ENCODE measurements at regions not wholly inside any gene's neighbourhood (a gene's known extent, or its start where the extent isn't known, plus 50 kb on each side); places are given as distances from the start of the nearest gene placed in this dataset.

- Histone ChIP-seq H3K9ac (no peak overlapping the region), H3K9me2 (ENCODE audit: insufficient read depth) (no peaks in the 10 kb centered on the region), H3F3A (ENCODE audit: insufficient read depth) (peaks cover 25% of the 10 kb centered on the region), H3K4me1 (ENCODE audit: insufficient read depth) (peaks cover 24% of the 10 kb centered on the region), H3K9me3 (ENCODE audit: low read depth) (no peaks in the 10 kb centered on the region), H4K20me1 (ENCODE audit: insufficient read depth) (no peaks in the 10 kb centered on the region), H2AFZ (no peak overlapping the region), H3K36me3 (ENCODE audit: low read depth) (no peaks in the 10 kb centered on the region), H3K27me3 (replicated peaks; ENCODE audit: insufficient read depth) (no peaks in the 10 kb centered on the region), H3K27ac (no peak overlapping the region), H3K4me3 (no peak overlapping the region), H3K79me2 (ENCODE audit: insufficient read depth) (no peaks in the 10 kb centered on the region), H3K4me2 (ENCODE audit: unreplicated experiment) (no peak overlapping the region)
- in situ Hi-C loops (cut with MboI): no loop called here
- no peak for DNase-seq
- 96% methylated on average over 3 of the region's 3 CpGs for whole genome bisulfite sequencing, 2 experiments (ENCODE audit: low coverage in 1 of 2, low lambda C conversion rate in 2 of 2, missing lambda C conversion rate in 2 of 2)
- TF ChIP-seq EZH2phosphoT487 (IDR thresholded peaks at IDR 0.05; ENCODE audit: insufficient read depth, low read depth): no peak
- TF ChIP-seq EZH2 (IDR thresholded peaks at IDR 0.05; ENCODE audit: insufficient read depth, poor library complexity, severe bottlenecking): no peak
Measured at GRCh38 chr3:169029674-169030285, 633.7 kb downstream of the MECOM start.

GRCh38 chr3:169028716-169029115, 634.8 kb downstream of the MECOM start:
- Histone ChIP-seq H3K9ac (no peak overlapping the region), H3K27ac (no peak overlapping the region), H4K20me1 (ENCODE audit: insufficient read depth) (no peaks in the 10 kb centered on the region), H3K4me3 (no peak overlapping the region), H3K4me1 (ENCODE audit: insufficient read depth) (peaks cover 14% of the 10 kb centered on the region), H3K27me3 (replicated peaks; ENCODE audit: insufficient read depth) (no peaks in the 10 kb centered on the region), H3K9me2 (ENCODE audit: insufficient read depth) (no peaks in the 10 kb centered on the region), H2AFZ (no peak overlapping the region), H3K79me2 (ENCODE audit: insufficient read depth) (no peaks in the 10 kb centered on the region), H3K9me3 (ENCODE audit: low read depth) (no peaks in the 10 kb centered on the region), H3K4me2 (ENCODE audit: unreplicated experiment) (no peak overlapping the region), H3K36me3 (ENCODE audit: low read depth) (no peaks in the 10 kb centered on the region), H3F3A (ENCODE audit: insufficient read depth) (peaks cover 20% of the 10 kb centered on the region)
- WGBS, 2 experiments (ENCODE audit: low coverage in 1 of 2, low lambda C conversion rate in 2 of 2, missing lambda C conversion rate in 2 of 2): 86 to 95% methylated on average over 5 of the region's 5 CpGs
- DNase-seq: no peak
- TF ChIP-seq EZH2 (IDR thresholded peaks at IDR 0.05; ENCODE audit: insufficient read depth, poor library complexity, severe bottlenecking): no peak
- TF ChIP-seq EZH2phosphoT487 (IDR thresholded peaks at IDR 0.05; ENCODE audit: insufficient read depth, low read depth): no peak
- in situ Hi-C loops (cut with MboI): no loop called here

- peaks cover 14% of the 10 kb centered on the region for H3K4me1 ChIP-seq (ENCODE audit: insufficient read depth)
- H2AFZ ChIP-seq: no peak overlapping the region
- WGBS, 2 experiments (ENCODE audit: low coverage in 1 of 2, low lambda C conversion rate in 2 of 2, missing lambda C conversion rate in 2 of 2): 1% methylated on average over 5 of the region's 5 CpGs
- in situ Hi-C loops (cut with MboI): no loop called here
- peak overlapping the region; percentile 77 for H3K4me2 ChIP-seq (ENCODE audit: unreplicated experiment)
- no peaks in the 10 kb centered on the region for H3K9me3 ChIP-seq (ENCODE audit: low read depth)
- H4K20me1 ChIP-seq (ENCODE audit: insufficient read depth): no peaks in the 10 kb centered on the region
- no peaks in the 10 kb centered on the region for H3K36me3 ChIP-seq (ENCODE audit: low read depth)
- no peaks in the 10 kb centered on the region for H3K27me3 ChIP-seq (replicated peaks; ENCODE audit: insufficient read depth)
- no peaks in the 10 kb centered on the region for H3K79me2 ChIP-seq (ENCODE audit: insufficient read depth)
- peaks cover 20% of the 10 kb centered on the region for H3F3A ChIP-seq (ENCODE audit: insufficient read depth)
- DNase-seq: peak; percentile 91
- H3K27ac ChIP-seq: peak overlapping the region; percentile 50
- H3K9ac ChIP-seq: peak overlapping the region; percentile 0; the same call in 1 of the 2 replicates
- H3K4me3 ChIP-seq: peak overlapping the region; percentile 38
- peak; percentile 84; the same call in 1 of the 2 replicates for TF ChIP-seq EZH2phosphoT487 (IDR thresholded peaks at IDR 0.05; ENCODE audit: insufficient read depth, low read depth)
- TF ChIP-seq EZH2 (IDR thresholded peaks at IDR 0.05; ENCODE audit: insufficient read depth, poor library complexity, severe bottlenecking): no peak
- H3K9me2 ChIP-seq (ENCODE audit: insufficient read depth): no peaks in the 10 kb centered on the region
Measured at GRCh38 chr3:169026543-169027182, 636.8 kb downstream of the MECOM start.

GRCh38 chr3:169022457-169022856, 641.1 kb downstream of the MECOM start:
- Histone ChIP-seq H3F3A (ENCODE audit: insufficient read depth) (peaks cover 20% of the 10 kb centered on the region), H3K36me3 (ENCODE audit: low read depth) (no peaks in the 10 kb centered on the region), H3K4me1 (ENCODE audit: insufficient read depth) (peaks cover 14% of the 10 kb centered on the region), H3K79me2 (ENCODE audit: insufficient read depth) (no peaks in the 10 kb centered on the region), H3K27me3 (replicated peaks; ENCODE audit: insufficient read depth) (no peaks in the 10 kb centered on the region), H3K27ac (no peak overlapping the region), H2AFZ (no peak overlapping the region), H3K4me3 (no peak overlapping the region), H3K4me2 (ENCODE audit: unreplicated experiment) (no peak overlapping the region), H3K9me2 (ENCODE audit: insufficient read depth) (no peaks in the 10 kb centered on the region), H4K20me1 (ENCODE audit: insufficient read depth) (no peaks in the 10 kb centered on the region), H3K9me3 (ENCODE audit: low read depth) (no peaks in the 10 kb centered on the region), H3K9ac (no peak overlapping the region)
- 89 to 96% methylated on average over 1 of the region's 1 CpG for WGBS, 2 experiments (ENCODE audit: low coverage in 1 of 2, low lambda C conversion rate in 2 of 2, missing lambda C conversion rate in 2 of 2)
- DNase-seq: no peak
- TF ChIP-seq EZH2 (IDR thresholded peaks at IDR 0.05; ENCODE audit: insufficient read depth, poor library complexity, severe bottlenecking) (no peak), EZH2phosphoT487 (IDR thresholded peaks at IDR 0.05; ENCODE audit: insufficient read depth, low read depth) (no peak)
- in situ Hi-C loops (cut with MboI): no loop called here

Data from GM23248 (cell line).